ENCODE measurements at regions not wholly inside any gene's neighbourhood (a gene's known extent, or its start where the extent isn't known, plus 50 kb on each side); places are given as distances from the start of the nearest gene placed in this dataset.

DNA sequence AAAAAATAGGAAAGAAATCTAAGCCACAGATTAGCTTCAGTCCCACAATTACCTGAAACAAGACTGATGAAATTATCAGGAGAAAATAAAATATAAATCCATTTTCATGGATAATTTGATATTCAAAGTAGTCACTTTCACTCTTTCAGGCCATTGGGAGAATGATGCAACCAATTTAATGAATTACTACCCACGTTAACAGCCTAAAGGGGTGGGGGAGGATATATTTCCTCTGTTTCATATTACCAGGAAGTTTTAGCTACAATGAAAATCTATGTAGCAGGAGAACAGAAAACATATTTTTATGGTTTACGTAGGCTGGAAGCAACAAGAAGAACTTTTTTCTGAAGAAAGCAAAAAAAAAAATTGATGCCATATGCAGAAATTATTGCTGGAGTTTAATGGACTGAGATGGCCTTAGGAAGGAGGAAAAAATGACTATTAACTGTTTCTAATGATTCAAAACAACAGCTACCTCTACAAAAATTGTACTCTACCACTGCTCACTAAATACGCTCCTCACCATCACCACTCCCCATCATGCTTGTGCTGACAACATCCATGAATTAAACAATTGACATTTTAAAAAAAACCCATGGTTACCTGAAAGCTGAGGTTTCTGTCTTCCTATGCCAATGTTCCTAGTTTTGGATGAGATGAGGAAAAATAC is 100.9 kb downstream of the CXXC4 start:
- H3K4me1 Mint-ChIP-seq (ENCODE audit: low read depth) = no peaks in the 10 kb centered on the region
- TF ChIP-seq, protein P1, sequence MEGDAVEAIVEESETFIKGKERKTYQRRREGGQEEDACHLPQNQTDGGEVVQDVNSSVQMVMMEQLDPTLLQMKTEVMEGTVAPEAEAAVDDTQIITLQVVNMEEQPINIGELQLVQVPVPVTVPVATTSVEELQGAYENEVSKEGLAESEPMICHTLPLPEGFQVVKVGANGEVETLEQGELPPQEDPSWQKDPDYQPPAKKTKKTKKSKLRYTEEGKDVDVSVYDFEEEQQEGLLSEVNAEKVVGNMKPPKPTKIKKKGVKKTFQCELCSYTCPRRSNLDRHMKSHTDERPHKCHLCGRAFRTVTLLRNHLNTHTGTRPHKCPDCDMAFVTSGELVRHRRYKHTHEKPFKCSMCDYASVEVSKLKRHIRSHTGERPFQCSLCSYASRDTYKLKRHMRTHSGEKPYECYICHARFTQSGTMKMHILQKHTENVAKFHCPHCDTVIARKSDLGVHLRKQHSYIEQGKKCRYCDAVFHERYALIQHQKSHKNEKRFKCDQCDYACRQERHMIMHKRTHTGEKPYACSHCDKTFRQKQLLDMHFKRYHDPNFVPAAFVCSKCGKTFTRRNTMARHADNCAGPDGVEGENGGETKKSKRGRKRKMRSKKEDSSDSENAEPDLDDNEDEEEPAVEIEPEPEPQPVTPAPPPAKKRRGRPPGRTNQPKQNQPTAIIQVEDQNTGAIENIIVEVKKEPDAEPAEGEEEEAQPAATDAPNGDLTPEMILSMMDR (IDR thresholded peaks at IDR 0.05) = no peak
- H3K27me3 Mint-ChIP-seq (ENCODE audit: insufficient read depth) = no peaks in the 10 kb centered on the region; the same call in 1 of the 2 replicates
- H3K27ac Mint-ChIP-seq = no peak overlapping the region
- H3K9me3 Mint-ChIP-seq = peaks cover 26% of the 10 kb centered on the region
- H3K36me3 Mint-ChIP-seq (ENCODE audit: low read depth) = no peaks in the 10 kb centered on the region; the same call in 1 of the 2 replicates
- DNase-seq = no peak
- no peak overlapping the region for H3K4me3 Mint-ChIP-seq

DNA sequence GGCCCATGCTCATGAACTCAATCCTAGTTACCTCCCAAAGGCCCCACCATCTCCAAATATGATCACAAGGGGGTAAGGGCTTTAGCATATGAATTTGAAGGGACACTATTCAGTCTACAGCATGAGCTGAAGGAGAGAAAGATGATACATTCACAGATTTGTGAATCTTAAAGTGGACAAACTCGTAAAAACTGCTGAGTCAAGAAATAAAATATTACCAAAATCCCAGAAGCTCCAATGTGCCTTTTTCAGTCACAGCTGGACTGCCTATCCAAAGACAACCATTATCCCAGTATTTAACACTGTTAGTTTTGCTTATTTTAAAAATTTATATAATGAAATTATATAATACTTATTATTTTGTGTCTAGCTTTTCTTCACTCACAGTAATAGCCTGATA is 109.0 kb downstream of the CXXC4 start:
- Mint-ChIP-seq H3K4me1 (ENCODE audit: low read depth) (no peaks in the 10 kb centered on the region), H3K27me3 (ENCODE audit: insufficient read depth) (no peaks in the 10 kb centered on the region)

DNA sequence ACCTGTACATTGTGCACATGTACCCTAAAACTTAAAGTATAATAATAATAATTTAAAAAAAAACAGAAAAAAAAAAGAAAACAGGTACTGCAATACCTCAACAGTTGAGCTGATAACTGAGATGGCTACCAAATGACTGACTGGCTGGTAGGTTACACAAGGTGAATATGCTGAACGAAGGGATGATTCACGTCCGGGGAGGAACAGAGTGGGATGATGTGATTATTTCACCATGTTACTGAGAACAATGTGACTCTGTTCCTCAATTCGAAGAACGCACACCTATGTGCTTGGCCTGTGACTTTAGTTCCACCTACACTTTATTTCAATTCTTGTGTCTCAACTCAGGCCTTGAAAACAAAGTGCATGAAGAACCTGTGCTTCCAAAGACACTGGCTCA is 111.7 kb downstream of the CXXC4 start:
- no peak for DNase-seq
- Mint-ChIP-seq H3K27ac (no peak overlapping the region), H3K4me1 (ENCODE audit: low read depth) (no peaks in the 10 kb centered on the region), H3K9me3 (peaks cover 16% of the 10 kb centered on the region), H3K27me3 (ENCODE audit: insufficient read depth) (no peaks in the 10 kb centered on the region), H3K4me3 (no peak overlapping the region), H3K36me3 (ENCODE audit: low read depth) (no peaks in the 10 kb centered on the region)
- TF ChIP-seq, protein P1 (IDR thresholded peaks at IDR 0.05) = no peak

More for the DNA sequence above, 109.0 kb downstream of the CXXC4 start:
- no peak for DNase-seq
- Mint-ChIP-seq H3K36me3 (ENCODE audit: low read depth) (no peaks in the 10 kb centered on the region), H3K9me3 (peaks cover 12% of the 10 kb centered on the region), H3K4me3 (no peak overlapping the region), H3K27ac (no peak overlapping the region)
- TF ChIP-seq, protein P1 (IDR thresholded peaks at IDR 0.05) = no peak

DNA sequence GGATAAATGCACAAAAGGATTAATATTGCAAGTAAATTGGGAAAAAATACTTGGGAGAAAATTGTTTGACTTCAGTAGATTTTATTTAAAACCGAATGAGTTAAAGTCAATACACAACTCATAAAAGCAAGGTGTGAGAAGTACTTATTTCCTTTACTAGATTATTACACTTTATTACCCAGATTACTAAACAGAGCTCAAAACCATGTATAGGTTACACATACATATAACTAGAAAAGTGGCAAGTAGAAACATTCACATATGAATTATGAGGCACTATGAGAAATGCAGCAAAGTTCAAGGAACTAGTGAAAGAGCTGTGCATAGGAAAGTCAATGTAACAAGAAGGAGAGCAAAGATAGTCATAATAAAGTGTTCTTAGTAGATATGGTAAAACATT is 113.0 kb downstream of the CXXC4 start:
- H3K36me3 Mint-ChIP-seq (ENCODE audit: low read depth) = no peaks in the 10 kb centered on the region
- H3K4me1 Mint-ChIP-seq (ENCODE audit: low read depth) = no peaks in the 10 kb centered on the region
- H3K9me3 Mint-ChIP-seq = peaks cover 19% of the 10 kb centered on the region
- H3K27me3 Mint-ChIP-seq (ENCODE audit: insufficient read depth) = no peaks in the 10 kb centered on the region
- no peak overlapping the region for H3K4me3 Mint-ChIP-seq
- DNase-seq = no peak
- TF ChIP-seq, protein P1 (IDR thresholded peaks at IDR 0.05) = no peak
- H3K27ac Mint-ChIP-seq = no peak overlapping the region

DNA sequence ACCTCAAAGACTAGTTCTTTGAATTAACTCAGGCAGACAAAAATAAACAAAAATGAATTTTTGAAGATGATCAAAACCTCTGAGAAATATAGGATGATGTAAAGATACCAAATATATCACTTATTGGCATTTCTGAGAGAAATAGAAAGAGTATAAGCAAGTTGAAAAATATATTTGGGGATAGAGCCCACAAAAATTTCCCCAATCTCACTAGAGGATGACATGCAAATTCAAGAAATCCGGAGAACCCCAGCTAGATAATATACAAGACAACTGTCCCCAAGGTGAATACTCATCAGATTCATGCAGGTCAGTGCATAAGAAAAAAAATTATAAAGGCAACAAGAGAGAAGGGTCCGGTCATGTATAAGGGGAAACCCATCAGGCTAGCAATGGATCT is 129.1 kb downstream of the CXXC4 start:
- Mint-ChIP-seq H3K27ac (no peak overlapping the region), H3K4me1 (ENCODE audit: low read depth) (no peaks in the 10 kb centered on the region), H3K9me3 (peaks cover 32% of the 10 kb centered on the region), H3K4me3 (no peak overlapping the region), H3K27me3 (ENCODE audit: insufficient read depth) (no peaks in the 10 kb centered on the region), H3K36me3 (ENCODE audit: low read depth) (no peaks in the 10 kb centered on the region)
- no peak for DNase-seq
- TF ChIP-seq, protein P1 (IDR thresholded peaks at IDR 0.05) = no peak
